Tibial artery (tissue), 4 donors: ENCODE measurements at regions not wholly inside any gene's neighbourhood (a gene's known extent, or its start where the extent isn't known, plus 50 kb on each side); places are given as distances from the start of the nearest gene placed in this dataset.

ENCODE experiments used
- DNase-seq, 2 donors: peaks; one replicate each; pipeline ENCODE4 v3.0.0-alpha.2; 2019
- H3K27ac ChIP-seq, 2 donors: fragments of 200-600 bp; sonication (generic) in 1 of 2; 1 replicate in 1 of 2; 2 replicates in 1 of 2; pipeline ENCODE4 v1.5.1; 2018 to 2019; ENCODE audit warnings: mild to moderate bottlenecking in 1 of 2
- H3K27me3 ChIP-seq, 2 donors: fragments of 200-600 bp; sonication (generic) in 1 of 2; one replicate each; pipeline versions ENCODE4 v1.5.1 to v1.6.0; 2016 to 2019
- H3K36me3 ChIP-seq, 3 donors: fragments of 200-600 bp; sonication (generic) in 2 of 3; one replicate each; pipeline ENCODE4 v1.5.1; 2016 to 2019; ENCODE audit warnings: mild to moderate bottlenecking in 2 of 3
- H3K4me1 ChIP-seq, 4 donors: fragments of 200-600 bp; sonication (generic) in 2 of 4; 1 replicate in 3 of 4; 2 replicates in 1 of 4; pipeline ENCODE4 v1.5.1; 2016 to 2019
- H3K4me3 ChIP-seq, 2 donors: fragments of 200-600 bp; sonication (generic) in 1 of 2; 1 replicate in 1 of 2; 2 replicates in 1 of 2; pipeline ENCODE4 v1.5.1; 2018 to 2019; ENCODE audit warnings: mild to moderate bottlenecking in 2 of 2
- H3K9me3 ChIP-seq, 3 donors: fragments of 200-600 bp; sonication (generic) in 1 of 3; one replicate each; pipeline ENCODE4 v1.5.1; 2016 to 2019
- CTCF ChIP-seq, 2 experiments: fragments of 200-600 bp in 1 of 2; fragments of 450-650 bp in 1 of 2; IDR thresholded peaks; one replicate each; pipeline ENCODE4 v1.5.1; 2017 to 2019; ENCODE audit warnings: antibody characterized with exemption in 2 of 2, mild to moderate bottlenecking in 1 of 2, moderate library complexity in 1 of 2
- intact Hi-C: fragments of 100-400 bp; cut with DNase I; formaldehyde crosslinking; loops from one replicate; pipeline ENCODE4 v1.15.0; 2023; ENCODE audit warnings: low total_unique reads

GRCh38 chr2:157934684-157935377 is 58.7 kb upstream of the ACVR1 start:
- TF ChIP-seq CTCF (IDR thresholded peaks at IDR 0.05) = no peak
- DNase-seq = no peak
- intact Hi-C loops = no loop called here

GRCh38 chr2:157933160-157933920 is 57.2 kb upstream of the ACVR1 start:
- no peaks in the 10 kb centered on the region for H3K9me3 ChIP-seq
- H3K36me3 ChIP-seq = no peaks in the 10 kb centered on the region
- intact Hi-C loops = no loop called here
- H3K27me3 ChIP-seq = peaks cover 0 to 5% of the 10 kb centered on the region in 2 donors
- no peaks in the 10 kb centered on the region for H3K4me1 ChIP-seq
- no peak overlapping the region for H3K27ac ChIP-seq
- DNase-seq = no peak
- no peak overlapping the region for H3K4me3 ChIP-seq
- TF ChIP-seq CTCF (IDR thresholded peaks at IDR 0.05) = no peak

More at GRCh38 chr2:157934684-157935377, 58.7 kb upstream of the ACVR1 start:
- Histone ChIP-seq H3K4me1 (no peaks in the 10 kb centered on the region), H3K4me3 (no peak overlapping the region), H3K27ac (no peak overlapping the region), H3K36me3 (no peaks in the 10 kb centered on the region), H3K9me3 (no peaks in the 10 kb centered on the region), H3K27me3 (peaks cover 0 to 5% of the 10 kb centered on the region in 2 donors)

- no peak for TF ChIP-seq CTCF (IDR thresholded peaks at IDR 0.05)
- Histone ChIP-seq H3K4me3 (no peak overlapping the region), H3K9me3 (no peaks in the 10 kb centered on the region), H3K27me3 (peaks cover 0 to 5% of the 10 kb centered on the region in 2 donors), H3K36me3 (no peaks in the 10 kb centered on the region), H3K4me1 (no peaks in the 10 kb centered on the region), H3K27ac (no peak overlapping the region)
- intact Hi-C loops = no loop called here
- DNase-seq = no peak
Observed at GRCh38 chr2:157932480-157933159, 56.5 kb upstream of the ACVR1 start.

- intact Hi-C loops = no loop called here
- H3K4me1 ChIP-seq = no peaks in the 10 kb centered on the region
- no peaks in the 10 kb centered on the region for H3K9me3 ChIP-seq
- no peak overlapping the region for H3K4me3 ChIP-seq
- peaks cover 0 to 5% of the 10 kb centered on the region in 2 donors for H3K27me3 ChIP-seq
- TF ChIP-seq CTCF (IDR thresholded peaks at IDR 0.05) = no peak
- H3K27ac ChIP-seq = no peak overlapping the region
- no peaks in the 10 kb centered on the region for H3K36me3 ChIP-seq
- DNase-seq = no peak
Observed at GRCh38 chr2:157931542-157931941, 55.4 kb upstream of the ACVR1 start.

GRCh38 chr2:157930728-157931127 is 54.6 kb upstream of the ACVR1 start:
- Histone ChIP-seq H3K9me3 (no peaks in the 10 kb centered on the region), H3K27me3 (peaks cover 0 to 5% of the 10 kb centered on the region in 2 donors), H3K4me3 (no peak overlapping the region), H3K4me1 (no peaks in the 10 kb centered on the region), H3K36me3 (no peaks in the 10 kb centered on the region), H3K27ac (no peak overlapping the region)
- DNase-seq = no peak
- no peak for TF ChIP-seq CTCF (IDR thresholded peaks at IDR 0.05)
- intact Hi-C loops = no loop called here
